ENCODE measurements at regions not wholly inside any gene's neighbourhood (a gene's known extent, or its start where the extent isn't known, plus 50 kb on each side); places are given as distances from the start of the nearest gene placed in this dataset.
A peak's percentile ranks its signal among the peaks of the same experiment; 100 is the strongest.

- Histone ChIP-seq H3K27ac (ENCODE audit: low read depth in 1 of 2, low read length in 1 of 2) (no peak overlapping the region), H3K36me3 (ENCODE audit: control insufficient read depth in 4 of 4, insufficient read depth in 4 of 4, low read length in 4 of 4) (no peaks in the 10 kb centered on the region), H3K4me3 (no peak overlapping the region), H3K9me3 (ENCODE audit: control insufficient read depth in 4 of 4, insufficient read depth in 3 of 4, low read length in 3 of 4) (no peaks in the 10 kb centered on the region), H3K4me1 (ENCODE audit: control insufficient read depth in 5 of 5, insufficient read depth in 5 of 5, low read length in 5 of 5) (no peaks in the 10 kb centered on the region), H3K9ac (ENCODE audit: insufficient read depth in 1 of 2, low read length in 2 of 2) (no peak overlapping the region), H3K27me3 (ENCODE audit: control insufficient read depth in 3 of 3, insufficient read depth in 3 of 3, low read length in 2 of 3) (no peaks in the 10 kb centered on the region)
- no peak for TF ChIP-seq CTCF (IDR thresholded peaks at IDR 0.05; ENCODE audit: control extremely low read depth, extremely low read depth)
- DNase-seq = no peak
- no peak for ATAC-seq (ENCODE audit: insufficient read depth, low FRiP score)
- WGBS, 2 donors = 94 to 97% methylated on average over 5 of the region's 5 CpGs
These were observed 57.7 kb upstream of the SLC7A11 start for GRCh38 chr4:138299881-138300280.

DNA sequence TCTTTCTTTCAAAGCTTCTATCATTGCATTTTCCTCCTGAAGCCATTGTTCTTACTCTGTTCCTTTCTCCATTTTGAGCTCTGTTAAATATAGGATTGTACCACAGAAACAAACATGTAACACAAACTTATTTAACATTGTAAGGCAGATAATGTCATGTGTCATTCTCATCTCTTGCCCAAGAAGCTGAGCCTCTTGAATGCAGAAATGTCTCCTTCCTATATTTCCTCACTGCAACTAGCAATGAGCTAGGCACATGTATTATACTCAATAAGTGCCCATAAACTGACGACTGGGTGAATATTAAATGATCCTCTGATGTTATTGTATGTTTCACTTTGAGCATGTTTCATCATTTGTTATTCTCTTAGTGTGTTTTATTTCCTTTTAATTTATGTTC is 56.7 kb upstream of the SLC7A11 start:
- ATAC-seq (ENCODE audit: insufficient read depth, low FRiP score) (no peak), DNase-seq (no peak)
- H3K27ac ChIP-seq (ENCODE audit: low read depth in 1 of 2, low read length in 1 of 2) = no peak overlapping the region
- 45 to 88% methylated on average over 1 of the region's 1 CpG for WGBS, 2 donors
- TF ChIP-seq CTCF (IDR thresholded peaks at IDR 0.05; ENCODE audit: control extremely low read depth, extremely low read depth) = no peak
- no peaks in the 10 kb centered on the region for H3K36me3 ChIP-seq (ENCODE audit: control insufficient read depth in 4 of 4, insufficient read depth in 4 of 4, low read length in 4 of 4)
- no peaks in the 10 kb centered on the region for H3K27me3 ChIP-seq (ENCODE audit: control insufficient read depth in 3 of 3, insufficient read depth in 3 of 3, low read length in 2 of 3)
- no peaks in the 10 kb centered on the region for H3K4me1 ChIP-seq (ENCODE audit: control insufficient read depth in 5 of 5, insufficient read depth in 5 of 5, low read length in 5 of 5)
- no peak overlapping the region for H3K4me3 ChIP-seq
- H3K9ac ChIP-seq (ENCODE audit: insufficient read depth in 1 of 2, low read length in 2 of 2) = no peak overlapping the region
- no peaks in the 10 kb centered on the region for H3K9me3 ChIP-seq (ENCODE audit: control insufficient read depth in 4 of 4, insufficient read depth in 3 of 4, low read length in 3 of 4)

GRCh38 chr4:138298431-138298830 is 56.3 kb upstream of the SLC7A11 start:
- no peak overlapping the region for H3K27ac ChIP-seq (ENCODE audit: low read depth in 1 of 2, low read length in 1 of 2)
- ATAC-seq (ENCODE audit: insufficient read depth, low FRiP score) (no peak), DNase-seq (no peak)
- H3K27me3 ChIP-seq (ENCODE audit: control insufficient read depth in 3 of 3, insufficient read depth in 3 of 3, low read length in 2 of 3) = no peaks in the 10 kb centered on the region
- H3K36me3 ChIP-seq (ENCODE audit: control insufficient read depth in 4 of 4, insufficient read depth in 4 of 4, low read length in 4 of 4) = no peaks in the 10 kb centered on the region
- H3K4me1 ChIP-seq (ENCODE audit: control insufficient read depth in 5 of 5, insufficient read depth in 5 of 5, low read length in 5 of 5) = no peaks in the 10 kb centered on the region
- WGBS, 2 donors = 34 to 47% methylated on average over 1 of the region's 1 CpG
- no peaks in the 10 kb centered on the region for H3K9me3 ChIP-seq (ENCODE audit: control insufficient read depth in 4 of 4, insufficient read depth in 3 of 4, low read length in 3 of 4)
- TF ChIP-seq CTCF (IDR thresholded peaks at IDR 0.05; ENCODE audit: control extremely low read depth, extremely low read depth) = no peak
- H3K4me3 ChIP-seq = no peak overlapping the region
- no peak overlapping the region for H3K9ac ChIP-seq (ENCODE audit: insufficient read depth in 1 of 2, low read length in 2 of 2)

GRCh38 chr4:138297743-138298405 is 55.7 kb upstream of the SLC7A11 start:
- H3K27me3 ChIP-seq (ENCODE audit: control insufficient read depth in 3 of 3, insufficient read depth in 3 of 3, low read length in 2 of 3) = no peaks in the 10 kb centered on the region
- H3K27ac ChIP-seq (ENCODE audit: low read depth in 1 of 2, low read length in 1 of 2) = no peak overlapping the region
- peak in 1 of 3 donors; percentile 16 for DNase-seq
- TF ChIP-seq CTCF (IDR thresholded peaks at IDR 0.05; ENCODE audit: control extremely low read depth, extremely low read depth) = no peak
- no peak overlapping the region for H3K9ac ChIP-seq (ENCODE audit: insufficient read depth in 1 of 2, low read length in 2 of 2)
- ATAC-seq (ENCODE audit: insufficient read depth, low FRiP score) = no peak
- H3K36me3 ChIP-seq (ENCODE audit: control insufficient read depth in 4 of 4, insufficient read depth in 4 of 4, low read length in 4 of 4) = no peaks in the 10 kb centered on the region
- H3K4me1 ChIP-seq (ENCODE audit: control insufficient read depth in 5 of 5, insufficient read depth in 5 of 5, low read length in 5 of 5) = no peaks in the 10 kb centered on the region
- H3K9me3 ChIP-seq (ENCODE audit: control insufficient read depth in 4 of 4, insufficient read depth in 3 of 4, low read length in 3 of 4) = no peaks in the 10 kb centered on the region
- WGBS, 2 donors = 57 to 75% methylated on average over 3 of the region's 3 CpGs
- H3K4me3 ChIP-seq = no peak overlapping the region
